Mammary epithelial cell (primary cell): ENCODE measurements at regions not wholly inside any gene's neighbourhood (a gene's known extent, or its start where the extent isn't known, plus 50 kb on each side); places are given as distances from the start of the nearest gene placed in this dataset.

Experiments
- EZH2 ChIP-seq: IDR thresholded peaks from 2 replicates; pipeline ENCODE4 v1.6.1; 2012; ENCODE audit warnings: low read length, inconsistent platforms, borderline replicate concordance
- TF ChIP-seq, protein P1 (sequence below), 2 donors: IDR thresholded peaks in 1 of 2; conservative IDR thresholded peaks in 1 of 2; 2 replicates each; pipeline ENCODE4 v1.5.1; 2011 to 2012; ENCODE audit warnings: inconsistent platforms in 2 of 2, low read length in 2 of 2, mild to moderate bottlenecking in 2 of 2, control low read depth in 1 of 2, low read depth in 1 of 2; ENCODE audit not compliant: insufficient read depth in 1 of 2; ENCODE audit errors: extremely low read depth in 1 of 2

DNA sequence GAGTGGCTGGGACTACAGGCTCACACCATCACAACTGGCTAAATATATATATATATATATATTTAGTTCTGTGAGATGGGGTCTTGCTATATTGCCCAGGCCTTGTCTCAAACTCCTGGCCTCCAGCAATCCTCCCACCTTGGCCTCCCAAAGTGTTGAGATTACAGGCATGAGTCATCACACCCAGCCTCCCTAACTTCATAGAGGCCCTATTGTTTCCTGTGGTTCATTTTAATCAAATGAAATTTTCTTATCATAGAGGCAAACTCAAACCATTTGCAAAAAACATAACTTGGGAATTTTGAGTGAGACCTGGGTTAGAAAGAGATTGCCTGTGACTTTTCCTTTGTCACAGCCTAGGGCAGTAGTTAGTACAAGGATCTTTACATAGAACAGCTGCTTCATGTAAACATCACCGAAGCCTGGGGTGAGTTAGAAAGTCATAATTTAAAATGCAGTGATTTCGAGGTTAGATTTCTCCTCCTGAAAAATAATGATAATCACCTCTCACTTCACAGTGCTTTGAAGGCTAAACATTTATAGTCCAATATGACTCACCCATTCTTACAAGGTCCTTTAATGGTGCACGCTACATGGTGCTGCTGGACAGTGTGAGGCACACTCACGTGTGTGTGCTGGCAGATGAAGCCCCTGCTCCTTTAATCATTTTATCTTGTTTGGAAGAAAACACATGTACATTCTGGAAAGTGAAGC is 188.9 kb downstream of the RHOU start:
- TF ChIP-seq, protein P1, sequence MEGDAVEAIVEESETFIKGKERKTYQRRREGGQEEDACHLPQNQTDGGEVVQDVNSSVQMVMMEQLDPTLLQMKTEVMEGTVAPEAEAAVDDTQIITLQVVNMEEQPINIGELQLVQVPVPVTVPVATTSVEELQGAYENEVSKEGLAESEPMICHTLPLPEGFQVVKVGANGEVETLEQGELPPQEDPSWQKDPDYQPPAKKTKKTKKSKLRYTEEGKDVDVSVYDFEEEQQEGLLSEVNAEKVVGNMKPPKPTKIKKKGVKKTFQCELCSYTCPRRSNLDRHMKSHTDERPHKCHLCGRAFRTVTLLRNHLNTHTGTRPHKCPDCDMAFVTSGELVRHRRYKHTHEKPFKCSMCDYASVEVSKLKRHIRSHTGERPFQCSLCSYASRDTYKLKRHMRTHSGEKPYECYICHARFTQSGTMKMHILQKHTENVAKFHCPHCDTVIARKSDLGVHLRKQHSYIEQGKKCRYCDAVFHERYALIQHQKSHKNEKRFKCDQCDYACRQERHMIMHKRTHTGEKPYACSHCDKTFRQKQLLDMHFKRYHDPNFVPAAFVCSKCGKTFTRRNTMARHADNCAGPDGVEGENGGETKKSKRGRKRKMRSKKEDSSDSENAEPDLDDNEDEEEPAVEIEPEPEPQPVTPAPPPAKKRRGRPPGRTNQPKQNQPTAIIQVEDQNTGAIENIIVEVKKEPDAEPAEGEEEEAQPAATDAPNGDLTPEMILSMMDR (conservative IDR thresholded peaks at IDR 0.05 in 1 of 2, IDR thresholded peaks at IDR 0.05 in 1 of 2; ENCODE audit: extremely low read depth in 1 of 2, insufficient read depth in 1 of 2, low read depth in 1 of 2, low read length in 2 of 2) = no peak
- TF ChIP-seq EZH2 = no peak
